Activated B cell treated with CpG ODN at 0.5 μM for 24 hours (primary cell): ENCODE measurements at regions not wholly inside any gene's neighbourhood (a gene's known extent, or its start where the extent isn't known, plus 50 kb on each side); places are given as distances from the start of the nearest gene placed in this dataset.

Experiments
- ATAC-seq: fragments of 200-7000 bp; cut with Tn5 transposase; one replicate; pipeline ENCODE4 v1.10.0; 2021; ENCODE audit warnings: low read depth, mild to moderate bottlenecking, moderate library complexity
- CTCF ChIA-PET: fragments of 350-600 bp; sonication (Branson Sonifier 250); formaldehyde crosslinking; loops from one replicate; lab custom pipeline; 2021; ENCODE audit warnings: antibody characterized with exemption; lab: Charles Lee
- POLR2A ChIA-PET: fragments of 350-600 bp; sonication (Branson Sonifier 250); formaldehyde crosslinking; loops from one replicate; lab custom pipeline; 2021; ENCODE audit warnings: antibody characterized with exemption; lab: Charles Lee
- DNase-seq: peaks from one replicate; pipeline ENCODE4 v3.0.0; 2022
- H3K27ac Mint-ChIP-seq: one replicate; pipeline ENCODE4 v1.8.0; 2020; ENCODE audit warnings: mixed read lengths
- H3K27me3 Mint-ChIP-seq: one replicate; pipeline ENCODE4 v1.8.0; 2021; ENCODE audit warnings: mixed read lengths
- H3K36me3 Mint-ChIP-seq: one replicate; pipeline ENCODE4 v1.8.0; 2021; ENCODE audit warnings: low read depth, mixed read lengths
- H3K4me1 Mint-ChIP-seq: one replicate; pipeline ENCODE4 v1.8.0; 2021; ENCODE audit warnings: mixed read lengths
- H3K4me3 Mint-ChIP-seq: one replicate; pipeline ENCODE4 v1.8.0; 2020; ENCODE audit warnings: mild to moderate bottlenecking, mixed read lengths
- H3K9me3 Mint-ChIP-seq: one replicate; pipeline ENCODE4 v1.8.0; 2020; ENCODE audit warnings: mixed read lengths
- CTCF ChIP-seq: fragments of 200-600 bp; IDR thresholded peaks from one replicate; pipeline ENCODE4 v1.8.0; 2022; ENCODE audit warnings: antibody characterized with exemption, mild to moderate bottlenecking
- intact Hi-C: fragments of 100-400 bp; cut with micrococcal nuclease; formaldehyde crosslinking; loops from one replicate; pipeline ENCODE4 v1.15.1; 2024

GRCh38 chr13:50664951-50665350 is 178.5 kb downstream of the DLEU7 start:
- peaks cover 9% of the 10 kb centered on the region for H3K9me3 Mint-ChIP-seq
- no peak overlapping the region for H3K27ac Mint-ChIP-seq
- no peak overlapping the region for H3K4me3 Mint-ChIP-seq
- ATAC-seq (no peak), DNase-seq (no peak)
- TF ChIP-seq CTCF: no peak
- peaks cover 5% of the 10 kb centered on the region for H3K4me1 Mint-ChIP-seq
- intact Hi-C loops: no loop called here
- ChIA-PET CTCF (no interaction called here), POLR2A (no interaction called here)
- H3K36me3 Mint-ChIP-seq: no peaks in the 10 kb centered on the region
- no peaks in the 10 kb centered on the region for H3K27me3 Mint-ChIP-seq

GRCh38 chr13:50668049-50668448 is 175.4 kb downstream of the DLEU7 start:
- Mint-ChIP-seq H3K4me1 (peaks cover 5% of the 10 kb centered on the region), H3K27ac (no peak overlapping the region), H3K4me3 (no peak overlapping the region), H3K9me3 (peaks cover 7% of the 10 kb centered on the region), H3K27me3 (no peaks in the 10 kb centered on the region), H3K36me3 (no peaks in the 10 kb centered on the region)
- TF ChIP-seq CTCF: no peak
- CTCF ChIA-PET: no interaction called here
- POLR2A ChIA-PET: no interaction called here
- DNase-seq (no peak), ATAC-seq (no peak)
- intact Hi-C loops: no loop called here

- no peaks in the 10 kb centered on the region for H3K36me3 Mint-ChIP-seq
- H3K9me3 Mint-ChIP-seq: peaks cover 7% of the 10 kb centered on the region
- no peaks in the 10 kb centered on the region for H3K27me3 Mint-ChIP-seq
- H3K4me1 Mint-ChIP-seq: peaks cover 5% of the 10 kb centered on the region
- CTCF ChIA-PET: no interaction called here
- no peak for TF ChIP-seq CTCF
- intact Hi-C loops: no loop called here
- ATAC-seq (no peak), DNase-seq (no peak)
- H3K4me3 Mint-ChIP-seq: no peak overlapping the region
- POLR2A ChIA-PET: interaction anchor here (0.5 kb wide), 1 partner anchor 224 kb away, joined by 6 read pairs; no protein-coding TSS in a partner anchor
- no peak overlapping the region for H3K27ac Mint-ChIP-seq
Observed at GRCh38 chr13:50668691-50669271, 174.7 kb downstream of the DLEU7 start.

GRCh38 chr13:50670272-50670671 is 173.2 kb downstream of the DLEU7 start:
- no peak for TF ChIP-seq CTCF
- ChIA-PET CTCF (no interaction called here), POLR2A (no interaction called here)
- Mint-ChIP-seq H3K4me3 (no peak overlapping the region), H3K9me3 (peaks cover 7% of the 10 kb centered on the region), H3K36me3 (no peaks in the 10 kb centered on the region), H3K27ac (no peak overlapping the region), H3K4me1 (peaks cover 5% of the 10 kb centered on the region), H3K27me3 (no peaks in the 10 kb centered on the region)
- intact Hi-C loops: no loop called here
- no peak for DNase-seq
- no peak for ATAC-seq

GRCh38 chr13:50670847-50671496 is 172.5 kb downstream of the DLEU7 start:
- DNase-seq (no peak), ATAC-seq (no peak)
- Mint-ChIP-seq H3K4me3 (no peak overlapping the region), H3K27ac (no peak overlapping the region), H3K4me1 (peaks cover 10% of the 10 kb centered on the region), H3K9me3 (peaks cover 7% of the 10 kb centered on the region), H3K36me3 (no peaks in the 10 kb centered on the region), H3K27me3 (no peaks in the 10 kb centered on the region)
- intact Hi-C loops: no loop called here
- ChIA-PET CTCF (no interaction called here), POLR2A (no interaction called here)
- TF ChIP-seq CTCF: no peak
